Large intestine (tissue), 3 donors: ENCODE measurements at regions not wholly inside any gene's neighbourhood (a gene's known extent, or its start where the extent isn't known, plus 50 kb on each side); places are given as distances from the start of the nearest gene placed in this dataset.
"Not testable (repeated sequence)": the region's sequence is repeated elsewhere in the genome, so short reads cannot be mapped to it uniquely, and the experiment has no call there.

Source experiments
- DNase-seq, 2 donors: peaks; one replicate each; pipeline versions ENCODE4 v3.0.0 to v3.0.0-alpha.2; 2013
- H3K27ac ChIP-seq: one replicate; pipeline ENCODE4 v1.5.1; 2013; ENCODE audit warnings: low read length
- H3K27me3 ChIP-seq: 2 replicates; pipeline ENCODE4 v1.6.1; 2013; ENCODE audit warnings: low read length; ENCODE audit not compliant: control insufficient read depth, insufficient read depth
- H3K36me3 ChIP-seq: 2 replicates; pipeline ENCODE4 v1.6.1; 2013; ENCODE audit warnings: low read length; ENCODE audit not compliant: control insufficient read depth, insufficient read depth
- H3K4me1 ChIP-seq: one replicate; pipeline ENCODE4 v1.6.1; 2013; ENCODE audit warnings: low read length; ENCODE audit not compliant: control insufficient read depth, insufficient read depth
- H3K4me3 ChIP-seq: one replicate; pipeline ENCODE4 v1.5.1; 2013; ENCODE audit warnings: low read length
- H3K9me3 ChIP-seq: one replicate; pipeline ENCODE4 v1.6.1; 2013; ENCODE audit warnings: mild to moderate bottlenecking, low read depth, low read length, moderate library complexity; ENCODE audit not compliant: control insufficient read depth
- WGBS: methylation state at CpG from one replicate; pipeline ENCODE4 v1.1.5; 2013; ENCODE audit warnings: low lambda C conversion rate; ENCODE audit not compliant: insufficient coverage; 5-methylcytosine and 5-hydroxymethylcytosine counted together

DNA sequence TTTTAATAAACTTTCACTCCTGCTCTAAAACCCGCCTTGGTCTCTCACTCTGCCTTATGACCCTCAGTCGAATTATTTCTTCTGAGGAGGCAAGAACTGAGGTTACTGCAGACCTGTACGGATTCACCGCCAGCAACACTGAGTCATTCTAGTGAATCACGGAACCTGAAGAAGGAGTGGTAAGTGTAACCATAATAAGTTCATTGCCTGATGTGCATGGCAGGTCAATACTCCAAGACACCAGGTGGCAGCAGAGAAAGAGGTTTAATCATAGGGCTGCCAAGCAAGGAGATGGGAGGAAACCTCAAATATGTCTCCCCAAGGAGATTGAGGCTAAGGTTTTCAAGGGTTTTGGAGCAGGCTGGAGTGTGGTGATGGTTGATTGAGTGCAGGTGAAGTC, 204.3 kb upstream of the IPO5 start:
- Histone ChIP-seq H3K36me3 (no peaks in the 10 kb centered on the region), H3K27me3 (no peaks in the 10 kb centered on the region), H3K4me3 (no peak overlapping the region), H3K27ac (no peak overlapping the region), H3K4me1 (no peaks in the 10 kb centered on the region), H3K9me3 (no peaks in the 10 kb centered on the region)
- DNase-seq: no peak
- WGBS: 100% methylated on average over 3 of the region's 5 CpGs

DNA sequence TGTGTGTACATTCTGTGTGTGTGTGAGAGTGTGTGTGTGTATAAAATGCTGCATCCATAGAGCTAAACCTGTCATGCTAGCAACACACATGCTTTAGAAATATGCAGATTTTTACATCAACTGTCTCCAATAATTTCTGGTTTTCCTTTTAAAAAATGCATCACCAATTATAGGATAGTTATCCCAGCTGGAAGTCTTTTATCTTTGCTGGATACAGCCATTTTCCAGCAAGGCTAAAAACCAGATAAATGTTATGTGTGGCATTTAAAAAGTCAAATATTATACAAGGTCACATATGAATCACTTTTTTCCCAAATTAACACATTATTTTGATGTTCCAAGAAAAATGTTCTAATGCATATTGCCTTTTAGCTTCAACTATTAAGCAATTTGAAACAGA, 202.0 kb upstream of the IPO5 start:
- H3K27ac ChIP-seq: no peak overlapping the region
- DNase-seq: no peak
- no peaks in the 10 kb centered on the region for H3K4me1 ChIP-seq
- H3K4me3 ChIP-seq: no peak overlapping the region
- no peaks in the 10 kb centered on the region for H3K36me3 ChIP-seq
- H3K9me3 ChIP-seq: no peaks in the 10 kb centered on the region
- H3K27me3 ChIP-seq: no peaks in the 10 kb centered on the region

DNA sequence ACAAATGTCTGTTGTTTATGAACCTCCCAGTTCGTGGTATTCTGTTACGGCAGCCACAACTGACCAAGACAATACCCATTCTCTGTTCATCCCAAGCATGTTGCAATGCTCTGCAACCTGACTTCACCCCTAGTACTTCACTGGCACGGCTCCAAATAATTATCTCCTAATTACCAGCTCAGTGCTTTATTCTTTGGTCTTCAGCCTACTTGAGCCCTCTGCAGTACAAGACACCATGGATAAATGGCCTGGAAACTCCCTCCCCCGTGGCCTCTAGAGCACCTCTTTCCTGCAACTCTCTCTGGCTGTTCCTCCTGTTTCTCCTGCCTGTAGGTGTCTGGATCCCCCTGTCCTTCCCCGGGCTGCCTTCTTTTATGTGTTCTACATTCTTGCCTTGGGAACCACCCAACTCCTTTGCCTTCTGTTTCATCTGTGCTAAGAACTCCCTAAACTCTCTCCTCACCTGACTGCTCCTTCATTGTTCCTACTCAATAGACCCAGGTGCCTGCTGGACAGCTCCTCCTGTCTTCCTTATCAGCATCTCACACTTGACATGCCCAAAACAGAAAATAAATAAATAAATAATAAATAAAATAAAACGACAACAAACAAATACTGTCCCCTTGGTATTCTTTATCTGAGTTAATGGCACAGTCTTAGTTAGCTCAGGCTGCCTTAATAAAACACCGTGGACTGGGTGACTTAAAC, 200.4 kb upstream of the IPO5 start:
- no peaks in the 10 kb centered on the region for H3K4me1 ChIP-seq
- 50% methylated on average over 1 of the region's 7 CpGs for WGBS
- H3K27me3 ChIP-seq: no peaks in the 10 kb centered on the region
- H3K27ac ChIP-seq: no peak overlapping the region
- H3K36me3 ChIP-seq: no peaks in the 10 kb centered on the region
- peak in 1 of 2 donors; percentile 36 for DNase-seq
- no peak overlapping the region for H3K4me3 ChIP-seq
- H3K9me3 ChIP-seq: no peaks in the 10 kb centered on the region

DNA sequence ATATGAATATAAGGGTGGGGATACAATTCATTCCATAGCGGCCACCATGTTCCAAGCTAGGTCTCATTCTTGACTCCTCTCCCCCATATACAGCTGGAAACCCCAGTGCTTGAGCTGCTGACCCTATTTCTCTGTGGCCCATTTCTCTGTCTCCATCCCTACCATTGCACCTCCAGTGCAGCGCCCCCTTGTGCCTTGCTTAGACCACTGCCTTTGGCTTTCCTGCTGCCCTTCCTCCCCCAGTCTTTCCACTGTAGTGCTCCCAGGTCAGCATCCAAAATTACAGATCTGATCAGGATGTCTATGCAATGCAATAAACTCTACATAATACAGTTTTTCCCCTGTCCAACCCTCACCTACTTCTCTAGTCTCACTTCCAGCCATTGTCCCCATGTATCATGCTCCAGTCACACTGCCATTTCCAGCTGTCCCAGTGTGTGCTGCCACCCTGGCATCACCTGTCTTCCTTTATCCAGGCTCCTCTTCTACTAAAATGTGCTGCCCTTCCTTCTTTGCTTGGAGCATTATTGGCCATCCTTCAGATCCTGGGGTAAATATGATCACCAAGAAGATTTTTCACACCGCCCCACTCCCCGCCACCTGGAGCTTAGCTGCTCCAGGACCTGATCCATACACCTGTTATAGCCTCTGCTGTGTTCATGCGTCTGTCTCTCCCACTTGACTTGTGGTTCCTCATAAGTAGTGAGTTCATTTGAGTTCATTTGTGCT, 199.4 kb upstream of the IPO5 start:
- H3K27me3 ChIP-seq: no peaks in the 10 kb centered on the region

DNA sequence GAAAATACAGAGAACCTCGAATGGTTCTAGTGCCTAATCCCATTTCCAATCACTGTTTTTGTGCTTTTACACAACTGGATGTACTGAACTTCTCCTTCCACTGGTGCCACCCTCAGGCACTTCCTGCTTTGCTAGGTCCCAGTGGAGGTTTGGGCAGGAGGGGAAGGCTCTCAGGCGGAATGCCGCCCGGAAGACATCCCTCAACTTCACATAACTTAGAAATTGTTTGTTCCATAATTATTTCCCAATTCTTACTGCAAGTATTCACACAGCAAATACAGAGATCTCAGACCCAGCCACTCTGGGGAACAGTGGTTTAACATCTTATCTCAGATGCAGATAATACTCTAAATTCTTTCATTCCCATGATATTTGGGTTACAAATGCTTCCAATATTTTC, 195.7 kb upstream of the IPO5 start:
- no peak overlapping the region for H3K4me3 ChIP-seq
- H3K36me3 ChIP-seq: no peaks in the 10 kb centered on the region
- no peak for DNase-seq
- no peaks in the 10 kb centered on the region for H3K27me3 ChIP-seq
- H3K27ac ChIP-seq: no peak overlapping the region
- H3K4me1 ChIP-seq: peaks cover 3% of the 10 kb centered on the region
- WGBS: no CpG with 5 or more reads among the region's 4 CpGs
- H3K9me3 ChIP-seq: no peaks in the 10 kb centered on the region

More for the DNA sequence above, 199.4 kb upstream of the IPO5 start:
- no peak for DNase-seq
- Histone ChIP-seq H3K4me3 (no peak overlapping the region), H3K36me3 (no peaks in the 10 kb centered on the region), H3K9me3 (no peaks in the 10 kb centered on the region), H3K4me1 (no peaks in the 10 kb centered on the region), H3K27ac (no peak overlapping the region)
- no CpG with 5 or more reads among the region's 5 CpGs for WGBS

DNA sequence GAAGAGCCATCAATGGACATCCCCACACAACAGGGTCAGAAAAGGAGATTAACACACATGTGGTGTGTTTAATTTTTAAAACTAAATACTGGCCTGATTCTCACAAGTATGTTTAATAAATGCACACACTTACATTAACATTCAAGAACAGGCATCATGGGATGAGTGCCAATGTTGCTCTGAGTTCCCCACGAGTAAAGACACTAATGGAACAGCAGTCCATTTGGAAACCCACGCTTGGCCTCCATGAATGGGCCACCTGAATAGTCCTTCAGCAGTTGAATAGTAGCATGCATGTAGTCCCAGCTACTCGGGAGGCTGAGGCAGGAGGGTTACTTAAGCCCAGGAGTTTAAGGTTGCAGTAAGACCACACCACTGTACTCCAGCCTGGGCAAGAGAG, 195.2 kb upstream of the IPO5 start:
- H3K36me3 ChIP-seq: no peaks in the 10 kb centered on the region
- H3K4me1 ChIP-seq: peaks cover 3% of the 10 kb centered on the region
- H3K27me3 ChIP-seq: no peaks in the 10 kb centered on the region
- H3K9me3 ChIP-seq: no peaks in the 10 kb centered on the region
- H3K4me3 ChIP-seq: no peak overlapping the region
- no CpG with 5 or more reads among the region's 3 CpGs for WGBS
- DNase-seq: no peak
- no peak overlapping the region for H3K27ac ChIP-seq

DNA sequence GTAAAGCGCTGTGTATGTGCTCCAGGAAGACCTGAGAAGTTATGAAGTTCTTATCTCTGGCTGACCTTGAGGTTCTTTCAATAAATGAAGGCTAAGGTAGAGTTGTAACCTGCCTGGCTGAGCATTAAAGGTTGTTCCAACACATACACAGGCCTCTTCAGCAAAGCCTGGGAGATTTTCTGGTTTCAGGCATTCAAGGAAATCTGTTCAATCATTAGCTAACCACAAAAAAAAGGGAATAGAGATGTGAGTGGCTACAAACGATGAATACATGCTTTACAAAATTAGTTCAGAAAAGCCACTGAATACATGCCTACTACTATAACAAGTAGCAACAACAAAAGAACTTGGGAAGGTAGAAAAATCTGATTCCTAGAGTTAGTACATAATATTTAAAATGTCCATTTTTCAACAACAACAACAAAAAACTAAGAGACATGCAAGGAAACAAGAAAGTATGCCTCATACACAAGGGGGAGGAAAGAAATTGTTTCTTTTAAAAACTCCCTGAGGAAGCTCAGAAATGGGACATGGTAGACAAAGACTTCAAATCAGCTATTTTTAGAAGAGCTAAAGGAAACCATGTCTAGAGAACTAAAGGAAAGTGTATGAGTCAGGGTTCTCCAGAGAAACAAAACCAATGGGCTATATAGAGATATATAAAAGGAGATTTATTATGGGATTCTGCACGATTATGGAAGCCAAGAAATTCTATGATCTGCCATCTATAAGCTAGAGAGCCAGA, 191.5 kb upstream of the IPO5 start:
- WGBS: 83% methylated on average over 1 of the region's 3 CpGs
- Histone ChIP-seq H3K4me1 (peaks cover 3% of the 10 kb centered on the region), H3K27ac (peak overlapping the region; percentile 56), H3K4me3 (no peak overlapping the region), H3K27me3 (no peaks in the 10 kb centered on the region), H3K9me3 (no peaks in the 10 kb centered on the region), H3K36me3 (no peaks in the 10 kb centered on the region)
- DNase-seq: no peak

DNA sequence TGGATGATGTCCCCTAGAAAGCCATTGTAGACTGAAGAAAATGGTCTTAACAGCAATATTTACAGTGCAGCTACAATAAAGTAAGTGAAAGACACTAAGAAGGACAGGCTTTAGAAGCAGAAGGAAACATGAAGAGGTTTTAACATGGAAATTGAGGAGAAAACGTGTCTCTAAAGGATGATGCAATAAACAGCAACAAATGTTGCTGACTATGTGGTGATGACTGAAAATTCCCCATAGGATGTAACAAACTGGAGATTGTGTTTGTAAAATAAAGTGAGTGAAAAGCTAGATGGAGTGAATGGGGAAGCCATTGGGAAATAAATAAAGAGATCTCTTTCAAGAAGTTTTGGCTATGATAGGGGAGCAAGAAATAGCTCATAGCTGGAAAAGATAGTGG, 186.7 kb upstream of the IPO5 start:
- Histone ChIP-seq H3K27ac (no peak overlapping the region), H3K4me1 (peaks cover 3% of the 10 kb centered on the region), H3K4me3 (no peak overlapping the region), H3K9me3 (no peaks in the 10 kb centered on the region), H3K36me3 (no peaks in the 10 kb centered on the region), H3K27me3 (no peaks in the 10 kb centered on the region)
- WGBS: 80% methylated on average over 1 of the region's 1 CpG
- no peak for DNase-seq

DNA sequence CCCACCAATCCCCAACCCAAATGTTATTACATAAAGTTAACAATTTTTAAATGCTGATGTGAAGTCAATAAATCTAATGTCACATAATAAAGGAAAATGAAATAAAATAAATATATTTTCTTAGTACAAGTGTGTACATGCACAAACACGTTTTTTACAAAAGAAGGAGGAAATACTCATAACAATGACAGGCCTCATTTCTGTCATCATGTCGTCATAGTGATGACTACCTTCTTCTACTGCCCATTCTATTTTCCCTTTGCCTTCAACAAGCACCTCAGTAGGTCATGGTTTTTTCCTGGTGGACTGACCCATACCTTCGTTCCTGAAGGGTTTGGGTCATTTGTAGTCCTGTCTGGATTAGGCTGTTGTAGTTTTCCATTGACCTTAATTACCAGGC, 185.3 kb upstream of the IPO5 start:
- no peaks in the 10 kb centered on the region for H3K9me3 ChIP-seq
- H3K4me3 ChIP-seq: no peak overlapping the region
- H3K27me3 ChIP-seq: no peaks in the 10 kb centered on the region
- DNase-seq: no peak
- H3K4me1 ChIP-seq: peaks cover 5% of the 10 kb centered on the region
- no peak overlapping the region for H3K27ac ChIP-seq
- no peaks in the 10 kb centered on the region for H3K36me3 ChIP-seq
- WGBS: no CpG with 5 or more reads among the region's 3 CpGs

DNA sequence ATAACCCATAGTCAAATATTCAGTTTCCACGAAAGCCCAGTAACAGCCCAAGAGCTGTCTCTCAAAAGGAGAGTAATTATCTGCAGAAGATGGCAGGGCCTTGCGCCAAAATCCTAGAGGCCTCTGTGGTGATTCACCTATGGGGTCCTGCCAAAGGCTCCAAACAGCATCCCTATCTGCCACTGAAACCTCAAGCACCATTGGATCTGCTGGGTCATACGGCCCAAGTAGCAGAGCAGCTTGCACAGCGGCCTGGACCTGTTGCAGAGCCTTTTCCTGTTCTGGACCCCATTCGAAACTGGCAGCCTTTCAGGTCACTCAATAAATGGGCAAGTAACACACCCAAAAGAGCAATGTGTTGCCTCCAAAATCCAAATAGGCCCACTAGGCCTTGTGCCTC, 183.2 kb upstream of the IPO5 start:
- H3K4me1 ChIP-seq, DNase-seq, H3K27ac ChIP-seq, H3K27me3 ChIP-seq, H3K9me3 ChIP-seq, H3K4me3 ChIP-seq, H3K36me3 ChIP-seq: not testable (repeated sequence)
- WGBS: no CpG with 5 or more reads among the region's 5 CpGs
